PFSK-1 (cell line): ENCODE measurements at regions not wholly inside any gene's neighbourhood (a gene's known extent, or its start where the extent isn't known, plus 50 kb on each side); places are given as distances from the start of the nearest gene placed in this dataset.

Experiments
- FOXP2 ChIP-seq: optimal IDR thresholded peaks from 2 replicates; pipeline ENCODE3; 2011; ENCODE audit warnings: borderline replicate concordance, control low read depth, inconsistent platforms; ENCODE audit not compliant: insufficient read depth; ENCODE audit errors: extremely low read length, extremely low read depth
- POLR2AphosphoS5 ChIP-seq: IDR thresholded peaks from 2 replicates; pipeline ENCODE4 v1.6.1; 2012; ENCODE audit warnings: low read depth, mild to moderate bottlenecking, control low read depth, low read length, moderate library complexity
- SIN3A ChIP-seq: IDR thresholded peaks from 2 replicates; pipeline ENCODE4 v1.6.1; 2012; ENCODE audit warnings: mild to moderate bottlenecking, low read length, moderate library complexity, borderline replicate concordance; ENCODE audit not compliant: insufficient read depth
- TAF1 ChIP-seq: IDR thresholded peaks from 2 replicates; pipeline ENCODE4 v1.6.1; 2012; ENCODE audit warnings: low read length, control low read depth, borderline replicate concordance; ENCODE audit not compliant: insufficient read depth
- TF ChIP-seq, protein P1 (sequence below), 2 experiments: IDR thresholded peaks; 2 replicates each; pipeline versions ENCODE4 v1.6.1 to v1.8.0; 2011 to 2012; ENCODE audit warnings: low read depth in 2 of 2, low read length in 2 of 2, control low read depth in 1 of 2, inconsistent platforms in 1 of 2, mild to moderate bottlenecking in 1 of 2, moderate library complexity in 1 of 2; ENCODE audit not compliant: insufficient read depth in 1 of 2

- TF ChIP-seq TAF1 (no peak), SIN3A (no peak)
Observed at GRCh38 chr13:62687732-62688131, 1272.1 kb upstream of the PCDH20 start.

DNA sequence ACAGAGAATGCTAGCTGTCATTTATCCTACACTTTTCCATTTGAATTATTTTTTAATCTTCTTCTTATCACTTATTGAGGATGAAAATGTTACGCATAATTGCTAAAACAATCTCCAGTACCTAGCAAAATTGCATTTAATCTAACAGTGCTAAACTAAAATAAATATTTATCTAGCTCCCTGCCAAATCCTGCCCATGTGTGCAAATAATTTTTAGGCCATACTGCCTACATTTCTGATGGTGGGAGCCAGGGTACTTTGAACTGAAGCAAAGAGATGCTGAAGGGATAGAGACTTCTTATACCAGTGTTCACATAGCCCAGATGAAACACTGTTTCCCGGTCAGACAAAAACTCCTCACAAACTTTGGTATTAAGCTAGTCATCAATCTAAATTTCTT, 1268.7 kb upstream of the PCDH20 start:
- TF ChIP-seq, protein P1, sequence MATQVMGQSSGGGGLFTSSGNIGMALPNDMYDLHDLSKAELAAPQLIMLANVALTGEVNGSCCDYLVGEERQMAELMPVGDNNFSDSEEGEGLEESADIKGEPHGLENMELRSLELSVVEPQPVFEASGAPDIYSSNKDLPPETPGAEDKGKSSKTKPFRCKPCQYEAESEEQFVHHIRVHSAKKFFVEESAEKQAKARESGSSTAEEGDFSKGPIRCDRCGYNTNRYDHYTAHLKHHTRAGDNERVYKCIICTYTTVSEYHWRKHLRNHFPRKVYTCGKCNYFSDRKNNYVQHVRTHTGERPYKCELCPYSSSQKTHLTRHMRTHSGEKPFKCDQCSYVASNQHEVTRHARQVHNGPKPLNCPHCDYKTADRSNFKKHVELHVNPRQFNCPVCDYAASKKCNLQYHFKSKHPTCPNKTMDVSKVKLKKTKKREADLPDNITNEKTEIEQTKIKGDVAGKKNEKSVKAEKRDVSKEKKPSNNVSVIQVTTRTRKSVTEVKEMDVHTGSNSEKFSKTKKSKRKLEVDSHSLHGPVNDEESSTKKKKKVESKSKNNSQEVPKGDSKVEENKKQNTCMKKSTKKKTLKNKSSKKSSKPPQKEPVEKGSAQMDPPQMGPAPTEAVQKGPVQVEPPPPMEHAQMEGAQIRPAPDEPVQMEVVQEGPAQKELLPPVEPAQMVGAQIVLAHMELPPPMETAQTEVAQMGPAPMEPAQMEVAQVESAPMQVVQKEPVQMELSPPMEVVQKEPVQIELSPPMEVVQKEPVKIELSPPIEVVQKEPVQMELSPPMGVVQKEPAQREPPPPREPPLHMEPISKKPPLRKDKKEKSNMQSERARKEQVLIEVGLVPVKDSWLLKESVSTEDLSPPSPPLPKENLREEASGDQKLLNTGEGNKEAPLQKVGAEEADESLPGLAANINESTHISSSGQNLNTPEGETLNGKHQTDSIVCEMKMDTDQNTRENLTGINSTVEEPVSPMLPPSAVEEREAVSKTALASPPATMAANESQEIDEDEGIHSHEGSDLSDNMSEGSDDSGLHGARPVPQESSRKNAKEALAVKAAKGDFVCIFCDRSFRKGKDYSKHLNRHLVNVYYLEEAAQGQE (IDR thresholded peaks at IDR 0.05; ENCODE audit: insufficient read depth in 1 of 2, low read depth in 2 of 2, low read length in 2 of 2), result no peak
- TF ChIP-seq POLR2AphosphoS5, result no peak
- TF ChIP-seq SIN3A, result no peak
- no peak for TF ChIP-seq TAF1
- TF ChIP-seq FOXP2, result no peak

GRCh38 chr13:62682788-62683187, 1267.1 kb upstream of the PCDH20 start:
- TF ChIP-seq, protein P1 (IDR thresholded peaks at IDR 0.05; ENCODE audit: insufficient read depth in 1 of 2, low read depth in 2 of 2, low read length in 2 of 2), result no peak
- TF ChIP-seq TAF1, result no peak
- no peak for TF ChIP-seq POLR2AphosphoS5
- TF ChIP-seq FOXP2, result no peak
- no peak for TF ChIP-seq SIN3A

GRCh38 chr13:62678039-62678438, 1262.4 kb upstream of the PCDH20 start:
- TF ChIP-seq POLR2AphosphoS5 (no peak), SIN3A (no peak), TAF1 (no peak), FOXP2 (no peak)
- TF ChIP-seq, protein P1 (IDR thresholded peaks at IDR 0.05; ENCODE audit: insufficient read depth in 1 of 2, low read depth in 2 of 2, low read length in 2 of 2), result no peak

DNA sequence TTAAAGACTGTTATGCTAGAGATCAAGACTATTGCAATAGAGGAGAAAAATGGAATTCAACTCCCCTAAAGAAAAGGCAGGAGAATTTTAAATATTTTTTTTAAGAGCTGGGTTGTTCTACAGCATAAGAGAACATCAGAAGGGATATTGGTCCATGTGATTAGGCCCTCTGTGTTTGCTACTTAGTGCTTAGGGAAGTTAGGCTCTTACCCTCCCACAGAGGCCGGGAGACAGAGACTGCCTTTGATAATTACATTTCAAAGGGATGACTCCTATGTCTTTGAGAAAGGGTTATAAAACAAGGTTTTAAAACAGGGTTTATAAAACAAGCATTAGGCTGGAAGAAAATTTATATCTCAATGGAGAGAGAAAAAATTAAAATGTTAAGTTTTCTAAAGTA, 1248.1 kb upstream of the PCDH20 start:
- TF ChIP-seq FOXP2 (no peak), SIN3A (no peak), POLR2AphosphoS5 (no peak), TAF1 (no peak)
- TF ChIP-seq, protein P1 (IDR thresholded peaks at IDR 0.05; ENCODE audit: insufficient read depth in 1 of 2, low read depth in 2 of 2, low read length in 2 of 2), result no peak
